Activated T-cell treated with anti-CD3 and anti-CD28 coated beads, Interleukin-2, amount 50 U/mL, for 72 hours (primary cell): ENCODE measurements at regions not wholly inside any gene's neighbourhood (a gene's known extent, or its start where the extent isn't known, plus 50 kb on each side); places are given as distances from the start of the nearest gene placed in this dataset.
"Not testable (repeated sequence)": the region's sequence is repeated elsewhere in the genome, so short reads cannot be mapped to it uniquely, and the experiment has no call there.

Experiments
- ATAC-seq, 2 donors: fragments of 150-1000 bp; cut with Tn5 transposase; replicated peaks in 1 of 2; 2 replicates each; pipeline ENCODE4 v1.10.0; 2021; ENCODE audit warnings: moderate library complexity in 2 of 2, mild to moderate bottlenecking in 1 of 2
- DNase-seq, 2 donors: peaks; one replicate each; pipeline ENCODE4 v3.0.0; 2021 to 2022; ENCODE audit warnings: mixed read lengths in 1 of 2
- H3K27ac Mint-ChIP-seq: one replicate; pipeline ENCODE4 v1.8.0; 2022; ENCODE audit warnings: mild to moderate bottlenecking, moderate library complexity, mixed read lengths
- H3K27me3 Mint-ChIP-seq: one replicate; pipeline ENCODE4 v1.8.0; 2022; ENCODE audit warnings: low read depth, mixed read lengths
- H3K36me3 Mint-ChIP-seq, 2 donors: one replicate each; pipeline ENCODE4 v1.8.0; 2022; ENCODE audit warnings: mixed read lengths in 2 of 2, mild to moderate bottlenecking in 1 of 2; ENCODE audit not compliant: insufficient read depth in 2 of 2
- H3K4me1 Mint-ChIP-seq: one replicate; pipeline ENCODE4 v1.8.0; 2022; ENCODE audit warnings: low read depth, mixed read lengths
- H3K4me3 Mint-ChIP-seq, 2 donors: one replicate each; pipeline ENCODE4 v1.8.0; 2022; ENCODE audit warnings: mild to moderate bottlenecking in 2 of 2, mixed read lengths in 2 of 2, moderate library complexity in 2 of 2
- H3K9me3 Mint-ChIP-seq, 2 donors: one replicate each; pipeline ENCODE4 v1.8.0; 2022; ENCODE audit warnings: mixed read lengths in 2 of 2

GRCh38 chr2:72078773-72079172 is 68.9 kb downstream of the CYP26B1 start:
- DNase-seq (no peak), ATAC-seq (no peak)
- H3K36me3 Mint-ChIP-seq, result peaks cover 1 to 2% of the 10 kb centered on the region in 2 donors
- H3K27ac Mint-ChIP-seq, result no peak overlapping the region
- no peaks in the 10 kb centered on the region for H3K27me3 Mint-ChIP-seq
- no peaks in the 10 kb centered on the region for H3K4me1 Mint-ChIP-seq
- no peak overlapping the region for H3K4me3 Mint-ChIP-seq
- H3K9me3 Mint-ChIP-seq, result peaks cover 6 to 7% of the 10 kb centered on the region in 2 donors

- no peaks in the 10 kb centered on the region for H3K4me1 Mint-ChIP-seq
- H3K4me3 Mint-ChIP-seq, result no peak overlapping the region
Observed at GRCh38 chr2:72077702-72078169, 69.9 kb downstream of the CYP26B1 start.

GRCh38 chr2:72073373-72073772 is 74.3 kb downstream of the CYP26B1 start:
- not testable (repeated sequence) for H3K4me1 Mint-ChIP-seq, H3K27ac Mint-ChIP-seq, DNase-seq, H3K4me3 Mint-ChIP-seq, H3K36me3 Mint-ChIP-seq, H3K27me3 Mint-ChIP-seq, ATAC-seq
- peaks cover 7 to 10% of the 10 kb centered on the region in 2 donors for H3K9me3 Mint-ChIP-seq

More at GRCh38 chr2:72077702-72078169, 69.9 kb downstream of the CYP26B1 start:
- peaks cover 1 to 2% of the 10 kb centered on the region in 2 donors for H3K36me3 Mint-ChIP-seq
- no peak for DNase-seq
- no peaks in the 10 kb centered on the region for H3K27me3 Mint-ChIP-seq
- ATAC-seq, result no peak
- peaks cover 7 to 10% of the 10 kb centered on the region in 2 donors for H3K9me3 Mint-ChIP-seq
- H3K27ac Mint-ChIP-seq, result no peak overlapping the region

- H3K27me3 Mint-ChIP-seq, H3K9me3 Mint-ChIP-seq, ATAC-seq, H3K27ac Mint-ChIP-seq, DNase-seq, H3K4me1 Mint-ChIP-seq, H3K4me3 Mint-ChIP-seq, H3K36me3 Mint-ChIP-seq: not testable (repeated sequence)
Observed at GRCh38 chr2:72064197-72064596, 83.5 kb downstream of the CYP26B1 start.

GRCh38 chr2:72062336-72062735 is 85.3 kb downstream of the CYP26B1 start:
- Mint-ChIP-seq H3K36me3 (no peaks in the 10 kb centered on the region), H3K9me3 (no peaks in the 10 kb centered on the region)

GRCh38 chr2:72057308-72057707 is 90.4 kb downstream of the CYP26B1 start:
- H3K9me3 Mint-ChIP-seq, result no peaks in the 10 kb centered on the region
- peaks cover 1% of the 10 kb centered on the region for H3K27me3 Mint-ChIP-seq
- H3K36me3 Mint-ChIP-seq, result peaks cover 0 to 3% of the 10 kb centered on the region in 2 donors
- DNase-seq, result no peak
- ATAC-seq, result no peak
- no peak overlapping the region for H3K27ac Mint-ChIP-seq
- no peak overlapping the region for H3K4me3 Mint-ChIP-seq
- no peaks in the 10 kb centered on the region for H3K4me1 Mint-ChIP-seq

More at GRCh38 chr2:72062336-72062735, 85.3 kb downstream of the CYP26B1 start:
- Mint-ChIP-seq H3K4me1 (no peaks in the 10 kb centered on the region), H3K27me3 (peaks cover 6% of the 10 kb centered on the region), H3K27ac (no peak overlapping the region), H3K4me3 (no peak overlapping the region)
- DNase-seq (no peak), ATAC-seq (no peak)

GRCh38 chr2:72051971-72052505 is 95.6 kb downstream of the CYP26B1 start:
- no peak overlapping the region for H3K27ac Mint-ChIP-seq
- H3K36me3 Mint-ChIP-seq, result peaks cover 2 to 3% of the 10 kb centered on the region in 2 donors
- ATAC-seq, result no peak
- DNase-seq, result no peak
- H3K4me3 Mint-ChIP-seq, result no peak overlapping the region
- H3K9me3 Mint-ChIP-seq, result peaks cover 2% of the 10 kb centered on the region in 2 donors
- H3K27me3 Mint-ChIP-seq, result no peaks in the 10 kb centered on the region
- H3K4me1 Mint-ChIP-seq, result no peaks in the 10 kb centered on the region

GRCh38 chr2:72051204-72051603 is 96.5 kb downstream of the CYP26B1 start:
- no peaks in the 10 kb centered on the region for H3K4me1 Mint-ChIP-seq
- peaks cover 2% of the 10 kb centered on the region in 2 donors for H3K9me3 Mint-ChIP-seq
- ATAC-seq (no peak), DNase-seq (no peak)
- no peaks in the 10 kb centered on the region for H3K27me3 Mint-ChIP-seq
- peaks cover 2 to 4% of the 10 kb centered on the region in 2 donors for H3K36me3 Mint-ChIP-seq
- H3K4me3 Mint-ChIP-seq, result no peak overlapping the region
- no peak overlapping the region for H3K27ac Mint-ChIP-seq

- peaks cover 2% of the 10 kb centered on the region in 2 donors for H3K9me3 Mint-ChIP-seq
- H3K27me3 Mint-ChIP-seq, result no peaks in the 10 kb centered on the region
- no peak overlapping the region for H3K4me3 Mint-ChIP-seq
- DNase-seq (no peak), ATAC-seq (no peak)
- H3K36me3 Mint-ChIP-seq, result peaks cover 2 to 4% of the 10 kb centered on the region in 2 donors
- no peaks in the 10 kb centered on the region for H3K4me1 Mint-ChIP-seq
- H3K27ac Mint-ChIP-seq, result no peak overlapping the region
Observed at GRCh38 chr2:72050734-72051133, 96.9 kb downstream of the CYP26B1 start.

- H3K4me1 Mint-ChIP-seq, result no peaks in the 10 kb centered on the region
- no peak for ATAC-seq
- no peak for DNase-seq
- H3K36me3 Mint-ChIP-seq, result peaks cover 2 to 4% of the 10 kb centered on the region in 2 donors
- no peak overlapping the region for H3K4me3 Mint-ChIP-seq
- no peaks in the 10 kb centered on the region for H3K27me3 Mint-ChIP-seq
- peaks cover 2% of the 10 kb centered on the region in 2 donors for H3K9me3 Mint-ChIP-seq
- no peak overlapping the region for H3K27ac Mint-ChIP-seq
Observed at GRCh38 chr2:72048881-72049477, 98.7 kb downstream of the CYP26B1 start.

GRCh38 chr2:72043985-72044384 is 103.7 kb downstream of the CYP26B1 start:
- Mint-ChIP-seq H3K27me3 (peaks cover 7% of the 10 kb centered on the region), H3K27ac (no peak overlapping the region), H3K36me3 (peaks cover 2 to 7% of the 10 kb centered on the region in 2 donors), H3K9me3 (peaks cover 4 to 12% of the 10 kb centered on the region in 2 donors), H3K4me1 (no peaks in the 10 kb centered on the region), H3K4me3 (no peak overlapping the region)
- ATAC-seq (no peak), DNase-seq (no peak)

- Mint-ChIP-seq H3K9me3 (peaks cover 2 to 10% of the 10 kb centered on the region in 2 donors), H3K27ac (no peak overlapping the region), H3K27me3 (peaks cover 7% of the 10 kb centered on the region), H3K4me3 (no peak overlapping the region), H3K4me1 (no peaks in the 10 kb centered on the region), H3K36me3 (peaks cover 1 to 5% of the 10 kb centered on the region in 2 donors)
- ATAC-seq (no peak), DNase-seq (no peak)
Observed at GRCh38 chr2:72041638-72042111, 106.0 kb downstream of the CYP26B1 start.

- H3K9me3 Mint-ChIP-seq, result peaks cover 2 to 10% of the 10 kb centered on the region in 2 donors
- H3K4me1 Mint-ChIP-seq, result no peaks in the 10 kb centered on the region
- peaks cover 0 to 4% of the 10 kb centered on the region in 2 donors for H3K36me3 Mint-ChIP-seq
- no peak overlapping the region for H3K27ac Mint-ChIP-seq
- H3K4me3 Mint-ChIP-seq, result no peak overlapping the region
- peaks cover 7% of the 10 kb centered on the region for H3K27me3 Mint-ChIP-seq
- DNase-seq (no peak), ATAC-seq (no peak)
Observed at GRCh38 chr2:72040629-72041571, 106.8 kb downstream of the CYP26B1 start.
